Sigmoid colon (tissue), 4 donors: ENCODE measurements at regions not wholly inside any gene's neighbourhood (a gene's known extent, or its start where the extent isn't known, plus 50 kb on each side); places are given as distances from the start of the nearest gene placed in this dataset.

Source experiments
- CTCF ChIP-seq, 4 experiments: fragments of 450-650 bp in 3 of 4; fragments of 200-600 bp in 1 of 4; IDR thresholded peaks; one replicate each; pipeline ENCODE4 v1.5.1; 2016 to 2019; ENCODE audit warnings: antibody characterized with exemption in 4 of 4, mild to moderate bottlenecking in 3 of 4, moderate library complexity in 2 of 4
- EP300 ChIP-seq, 4 donors: sonication (generic); formaldehyde crosslinking; IDR thresholded peaks; one replicate each; pipeline ENCODE4 v1.6.1; 2017; ENCODE audit warnings: antibody characterized with exemption in 4 of 4
- POLR2A ChIP-seq, 2 donors: fragments of 450-650 bp; IDR thresholded peaks; one replicate each; pipeline ENCODE4 v1.6.1; 2016; ENCODE audit warnings: antibody characterized with exemption in 2 of 2, mild to moderate bottlenecking in 2 of 2, moderate library complexity in 2 of 2
- POLR2AphosphoS5 ChIP-seq, 4 donors: sonication (generic); formaldehyde crosslinking; IDR thresholded peaks; one replicate each; pipeline ENCODE4 v1.6.1; 2017; ENCODE audit warnings: antibody characterized with exemption in 4 of 4

- TF ChIP-seq CTCF (IDR thresholded peaks at IDR 0.05) (no peak), POLR2A (IDR thresholded peaks at IDR 0.05) (no peak), POLR2AphosphoS5 (IDR thresholded peaks at IDR 0.05) (no peak), EP300 (IDR thresholded peaks at IDR 0.05) (no peak)
These were observed 209.6 kb upstream of the NTM start for GRCh38 chr11:131160846-131161245.
